ENCODE measurements at regions not wholly inside any gene's neighbourhood (a gene's known extent, or its start where the extent isn't known, plus 50 kb on each side); places are given as distances from the start of the nearest gene placed in this dataset.

DNA sequence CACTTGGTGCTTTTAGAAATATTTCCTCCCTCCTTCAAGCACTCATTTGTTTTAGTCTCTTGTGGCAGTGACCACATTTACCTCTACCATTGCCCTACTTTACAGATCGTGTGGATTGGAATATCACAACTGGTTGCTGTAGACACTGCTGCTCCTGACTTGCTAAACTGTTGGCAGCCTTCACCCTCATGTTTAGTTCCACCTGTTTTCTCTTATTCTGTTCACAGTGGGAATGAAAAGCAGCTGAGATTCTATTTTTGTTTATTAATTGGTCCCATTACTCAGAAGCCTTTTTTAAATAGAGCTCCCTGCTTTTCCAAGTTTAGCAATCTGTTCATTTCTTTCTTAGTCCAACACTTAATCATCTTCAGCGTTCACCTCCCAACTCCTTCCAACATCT, 308.9 kb downstream of the RWDD3 start:
- no peaks in the 10 kb centered on the region for H3K27me3 Mint-ChIP-seq (ENCODE audit: low read depth in 2 of 2)
- no peak overlapping the region for H3K4me3 Mint-ChIP-seq

GRCh38 chr1:95547005-95547404, 313.0 kb downstream of the RWDD3 start:
- Mint-ChIP-seq H3K27ac (no peak overlapping the region), H3K27me3 (ENCODE audit: low read depth in 2 of 2) (no peaks in the 10 kb centered on the region)

More for the DNA sequence above, 308.9 kb downstream of the RWDD3 start:
- TF ChIP-seq CTCF (IDR thresholded peaks at IDR 0.05), result no peak
- no peak overlapping the region for H3K27ac Mint-ChIP-seq
- no peak overlapping the region for H3K4me3 ChIP-seq (ENCODE audit: low read length)
- intact Hi-C loops (cut with micrococcal nuclease), result no loop called here
- ATAC-seq, result no peak
- H3K27ac ChIP-seq (ENCODE audit: low read length), result no peak overlapping the region
- H3K4me1 Mint-ChIP-seq, result no peaks in the 10 kb centered on the region
- 76% methylated on average over 1 of the region's 2 CpGs for WGBS (ENCODE audit: insufficient coverage)
- H3K36me3 Mint-ChIP-seq, result no peaks in the 10 kb centered on the region
- peaks cover 3 to 6% of the 10 kb centered on the region in 2 donors for H3K9me3 Mint-ChIP-seq
- no peaks in the 10 kb centered on the region for H3K4me1 ChIP-seq (ENCODE audit: control insufficient read depth, insufficient read depth, low read length)
- no peak for DNase-seq
- H3K9me3 ChIP-seq (ENCODE audit: control insufficient read depth, insufficient read depth, low read length), result no peaks in the 10 kb centered on the region
- H3K36me3 ChIP-seq (ENCODE audit: control insufficient read depth, insufficient read depth, low read length), result no peaks in the 10 kb centered on the region
- H3K27me3 ChIP-seq (ENCODE audit: control insufficient read depth, insufficient read depth, low read length), result no peaks in the 10 kb centered on the region

GRCh38 chr1:95548211-95548610, 314.2 kb downstream of the RWDD3 start:
- ATAC-seq (no peak), DNase-seq (no peak)
- Mint-ChIP-seq H3K4me3 (no peak overlapping the region), H3K27me3 (ENCODE audit: low read depth in 2 of 2) (no peaks in the 10 kb centered on the region), H3K4me1 (no peaks in the 10 kb centered on the region), H3K27ac (no peak overlapping the region), H3K36me3 (peaks cover 8% of the 10 kb centered on the region), H3K9me3 (peaks cover 18 to 26% of the 10 kb centered on the region in 2 donors)
- Histone ChIP-seq H3K4me1 (ENCODE audit: control insufficient read depth, insufficient read depth, low read length) (no peaks in the 10 kb centered on the region), H3K27ac (ENCODE audit: low read length) (no peak overlapping the region), H3K4me3 (ENCODE audit: low read length) (no peak overlapping the region), H3K9me3 (ENCODE audit: control insufficient read depth, insufficient read depth, low read length) (peaks cover 4% of the 10 kb centered on the region), H3K36me3 (ENCODE audit: control insufficient read depth, insufficient read depth, low read length) (no peaks in the 10 kb centered on the region), H3K27me3 (ENCODE audit: control insufficient read depth, insufficient read depth, low read length) (no peaks in the 10 kb centered on the region)
- WGBS (ENCODE audit: insufficient coverage), result 50% methylated on average over 1 of the region's 1 CpG
- intact Hi-C loops (cut with micrococcal nuclease), result no loop called here
- no peak for TF ChIP-seq CTCF (IDR thresholded peaks at IDR 0.05)

More at GRCh38 chr1:95547005-95547404, 313.0 kb downstream of the RWDD3 start:
- H3K27ac ChIP-seq (ENCODE audit: low read length), result no peak overlapping the region
- peaks cover 8% of the 10 kb centered on the region for H3K36me3 Mint-ChIP-seq
- H3K4me3 Mint-ChIP-seq, result no peak overlapping the region
- no peak for DNase-seq
- no peaks in the 10 kb centered on the region for H3K27me3 ChIP-seq (ENCODE audit: control insufficient read depth, insufficient read depth, low read length)
- no peaks in the 10 kb centered on the region for H3K4me1 ChIP-seq (ENCODE audit: control insufficient read depth, insufficient read depth, low read length)
- no CpG with 5 or more reads among the region's 2 CpGs for WGBS (ENCODE audit: insufficient coverage)
- intact Hi-C loops (cut with micrococcal nuclease), result no loop called here
- peaks cover 15 to 23% of the 10 kb centered on the region in 2 donors for H3K9me3 Mint-ChIP-seq
- peaks cover 4% of the 10 kb centered on the region for H3K9me3 ChIP-seq (ENCODE audit: control insufficient read depth, insufficient read depth, low read length)
- H3K4me3 ChIP-seq (ENCODE audit: low read length), result no peak overlapping the region
- no peak for ATAC-seq
- no peaks in the 10 kb centered on the region for H3K36me3 ChIP-seq (ENCODE audit: control insufficient read depth, insufficient read depth, low read length)
- H3K4me1 Mint-ChIP-seq, result no peaks in the 10 kb centered on the region
- no peak for TF ChIP-seq CTCF (IDR thresholded peaks at IDR 0.05)

GRCh38 chr1:95551201-95551600, 317.2 kb downstream of the RWDD3 start:
- Mint-ChIP-seq H3K4me1 (no peaks in the 10 kb centered on the region), H3K36me3 (peaks cover 8% of the 10 kb centered on the region), H3K27ac (no peak overlapping the region), H3K27me3 (ENCODE audit: low read depth in 2 of 2) (no peaks in the 10 kb centered on the region), H3K4me3 (no peak overlapping the region), H3K9me3 (peaks cover 22 to 28% of the 10 kb centered on the region in 2 donors)
- H3K27me3 ChIP-seq (ENCODE audit: control insufficient read depth, insufficient read depth, low read length), result no peaks in the 10 kb centered on the region
- TF ChIP-seq CTCF (IDR thresholded peaks at IDR 0.05), result no peak
- H3K27ac ChIP-seq (ENCODE audit: low read length), result no peak overlapping the region
- H3K9me3 ChIP-seq (ENCODE audit: control insufficient read depth, insufficient read depth, low read length), result peaks cover 4% of the 10 kb centered on the region
- no peak overlapping the region for H3K4me3 ChIP-seq (ENCODE audit: low read length)
- DNase-seq (no peak), ATAC-seq (no peak)
- H3K4me1 ChIP-seq (ENCODE audit: control insufficient read depth, insufficient read depth, low read length), result no peaks in the 10 kb centered on the region
- intact Hi-C loops (cut with micrococcal nuclease), result no loop called here
- H3K36me3 ChIP-seq (ENCODE audit: control insufficient read depth, insufficient read depth, low read length), result no peaks in the 10 kb centered on the region
